HepG2 (cell line): ENCODE measurements at regions not wholly inside any gene's neighbourhood (a gene's known extent, or its start where the extent isn't known, plus 50 kb on each side); places are given as distances from the start of the nearest gene placed in this dataset.

Experiments
- ATAC-seq: fragments of 200-7000 bp; cut with Tn5 transposase; 3 replicates; pipeline ENCODE4 v1.9.1; 2020; ENCODE audit warnings: mild to moderate bottlenecking, moderate library complexity
- BruUV-seq: library from RNA; stranded (reverse); fragments of 400-500 nt; replicated peaks from 2 replicates; lab custom pipeline; 2021; lab: Mats Ljungman, UMichigan
- CTCF ChIA-PET: fragments of 300-600 bp; formaldehyde crosslinking; extraction: SDS; loops from one replicate; lab custom pipeline; 2021; ENCODE audit warnings: low total read pairs, inconsistent platforms, low intra/inter-chr PET ratio; lab: Yijun Ruan, JAX
- POLR2A ChIA-PET: fragments of 350-600 bp; sonication (Branson Sonifier 250); formaldehyde crosslinking; loops from one replicate; lab custom pipeline; 2020; ENCODE audit warnings: antibody characterized with exemption, inconsistent platforms; lab: Yijun Ruan, JAX
- DNase-seq: peaks from one replicate; pipeline ENCODE4 v3.0.0-alpha.2; 2015; ENCODE audit warnings: low spot score
- FAIRE-seq: peaks from 3 replicates; lab custom pipeline; 2011; peaks lifted over from hg19 to GRCh38; lab: Jason Lieb, UNC
- H2AFZ ChIP-seq: one replicate; pipeline ENCODE4 v1.6.1; 2011; ENCODE audit warnings: low read length, inconsistent platforms
- H3K27ac ChIP-seq: fragments of 300-600 bp; 3 replicates; pipeline ENCODE4 v1.8.0; 2011; ENCODE audit warnings: mixed run types, mild to moderate bottlenecking, mixed read lengths, low read length, inconsistent platforms; ENCODE audit not compliant: insufficient read depth; ENCODE audit errors: extremely low read length
- H3K27me3 ChIP-seq, 2 experiments: fragments of 200-600 bp in 1 of 2; 2 replicates in 1 of 2; 3 replicates in 1 of 2; pipeline versions ENCODE4 v1.6.0 to v1.8.0; 2011; ENCODE audit warnings: low read length in 2 of 2, mild to moderate bottlenecking in 2 of 2, moderate library complexity in 2 of 2, inconsistent platforms in 1 of 2; ENCODE audit not compliant: insufficient read depth in 2 of 2, control insufficient read depth in 1 of 2
- H3K36me3 ChIP-seq, 2 experiments: fragments of 200-600 bp in 1 of 2; replicated peaks in 1 of 2; 2 replicates in 1 of 2; 3 replicates in 1 of 2; pipeline versions ENCODE4 v1.5.1 to v1.8.0; 2011; ENCODE audit warnings: low read length in 2 of 2, inconsistent platforms in 1 of 2; ENCODE audit not compliant: insufficient read depth in 2 of 2, control insufficient read depth in 1 of 2
- H3K4me1 ChIP-seq: 2 replicates; pipeline ENCODE4 v1.5.1; 2012; ENCODE audit warnings: low read length, inconsistent platforms; ENCODE audit not compliant: insufficient read depth
- H3K4me2 ChIP-seq: 2 replicates; pipeline ENCODE4 v1.6.0; 2011; ENCODE audit warnings: low read depth, low read length, inconsistent platforms
- H3K4me3 ChIP-seq, 3 experiments: fragments of 200-600 bp in 1 of 3; sonication (generic), shearing (Covaris generic) in 1 of 3; replicated peaks in 1 of 3; 2 replicates each; pipeline ENCODE4 v1.5.1; 2011 to 2016; ENCODE audit warnings: low read length in 3 of 3, inconsistent platforms in 2 of 3, low read depth in 2 of 3, mild to moderate bottlenecking in 2 of 3, control low read depth in 1 of 3, mixed read lengths in 1 of 3; ENCODE audit not compliant: insufficient read depth in 1 of 3
- H3K79me2 ChIP-seq: one replicate; pipeline ENCODE4 v1.6.1; 2011; ENCODE audit warnings: low read length, inconsistent platforms; ENCODE audit not compliant: insufficient read depth
- H3K9ac ChIP-seq: 2 replicates; pipeline ENCODE4 v1.6.0; 2011; ENCODE audit warnings: mild to moderate bottlenecking, low read depth, low read length, inconsistent platforms; ENCODE audit not compliant: insufficient read depth
- H3K9me3 ChIP-seq: 2 replicates; pipeline ENCODE4 v1.5.1; 2012; ENCODE audit warnings: mild to moderate bottlenecking, low read length
- H4K20me1 ChIP-seq: 2 replicates; pipeline ENCODE4 v1.6.0; 2011; ENCODE audit warnings: inconsistent platforms, mild to moderate bottlenecking, low read length, moderate library complexity; ENCODE audit not compliant: insufficient read depth
- BRCA1 ChIP-seq: sonication (generic); formaldehyde crosslinking; IDR thresholded peaks from 2 replicates; pipeline ENCODE4 v1.4.0; 2020; ENCODE audit warnings: missing genetic modification reagents
- RNF2 ChIP-seq: fragments of 450-650 bp; conservative IDR thresholded peaks from 2 replicates; pipeline ENCODE4 v1.6.1; 2016; ENCODE audit warnings: low read depth
- WGBS: methylation state at CpG from one replicate; pipeline ENCODE4 v1.1.6; 2017; ENCODE audit warnings: low lambda C conversion rate; 5-methylcytosine and 5-hydroxymethylcytosine counted together
- in situ Hi-C: cut with HindIII; loops from 2 replicates; pipeline ENCODE4 v1.10.0; 2017; ENCODE audit warnings: low pct_unique_long_range_greater_than_20kb; ENCODE audit not compliant: extremely low pct_ligation_motif_present
- intact Hi-C: fragments of 100-400 bp; cut with micrococcal nuclease; formaldehyde crosslinking; loops from one replicate; pipeline ENCODE4 v1.10.0; 2022; ENCODE audit not compliant: unreplicated experiment
- TF ChIP-seq, protein P1 (sequence below): sonication (generic); formaldehyde crosslinking; IDR thresholded peaks from 2 replicates; pipeline ENCODE4 v1.4.0; 2020; ENCODE audit warnings: missing genetic modification reagents
- TF ChIP-seq, protein P2 (sequence below), 2 experiments: sonication (generic) in 1 of 2; formaldehyde crosslinking in 1 of 2; IDR thresholded peaks; 2 replicates each; pipeline versions ENCODE4 v1.4.0 to v1.6.1; 2018 to 2020; ENCODE audit warnings: missing genetic modification reagents in 2 of 2, borderline replicate concordance in 1 of 2, low read depth in 1 of 2, mild to moderate bottlenecking in 1 of 2, missing biosample characterization in 1 of 2
- TF ChIP-seq, protein P3 (sequence below): sonication (generic); formaldehyde crosslinking; IDR thresholded peaks from 2 replicates; pipeline ENCODE4 v1.4.0; 2020; ENCODE audit warnings: mild to moderate bottlenecking, low read depth, missing genetic modification reagents

DNA sequence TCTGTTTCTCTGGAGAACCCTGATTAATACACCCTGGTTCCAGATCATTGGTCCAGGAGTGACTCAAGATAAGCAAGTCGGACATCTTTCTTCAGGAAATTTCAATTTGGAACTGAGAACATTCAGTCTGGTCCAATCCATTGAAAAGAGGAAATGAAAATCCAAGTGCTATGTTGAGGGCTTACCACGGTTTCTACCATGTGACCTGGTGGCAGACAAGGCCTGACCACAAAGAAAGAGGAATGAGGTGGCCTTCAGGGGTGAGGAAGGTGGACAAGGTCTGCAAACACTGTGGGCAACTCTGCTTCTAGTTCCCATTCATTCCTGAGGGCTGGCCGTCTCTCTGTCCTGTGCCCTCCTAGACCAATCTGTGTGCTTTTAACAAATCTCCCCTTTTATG lies 149.2 kb upstream of the GHITM start:
- no peak overlapping the region for H3K9ac ChIP-seq
- no peak overlapping the region for H2AFZ ChIP-seq
- no peaks in the 10 kb centered on the region for H3K4me1 ChIP-seq
- ATAC-seq, result no peak
- no peaks in the 10 kb centered on the region for H3K79me2 ChIP-seq
- no peak overlapping the region for H3K27ac ChIP-seq
- no TSS peak for BruUV-seq
- DNase-seq, result no peak
- H3K9me3 ChIP-seq, result no peaks in the 10 kb centered on the region
- no peak overlapping the region for H3K4me3 ChIP-seq
- H4K20me1 ChIP-seq, result no peaks in the 10 kb centered on the region
- ChIA-PET CTCF (no interaction called here), POLR2A (no interaction called here)
- intact Hi-C loops (no loop called here), in situ Hi-C loops (no loop called here)
- H3K27me3 ChIP-seq, result no peaks in the 10 kb centered on the region
- H3K36me3 ChIP-seq, result no peaks in the 10 kb centered on the region
- FAIRE-seq, result no peak
- WGBS, result 13% methylated on average over 3 of the region's 3 CpGs
- H3K4me2 ChIP-seq, result no peak overlapping the region
- TF ChIP-seq RNF2 (no peak), BRCA1 (CRISPR knock-in tag) (no peak)
- TF ChIP-seq, protein P1, sequence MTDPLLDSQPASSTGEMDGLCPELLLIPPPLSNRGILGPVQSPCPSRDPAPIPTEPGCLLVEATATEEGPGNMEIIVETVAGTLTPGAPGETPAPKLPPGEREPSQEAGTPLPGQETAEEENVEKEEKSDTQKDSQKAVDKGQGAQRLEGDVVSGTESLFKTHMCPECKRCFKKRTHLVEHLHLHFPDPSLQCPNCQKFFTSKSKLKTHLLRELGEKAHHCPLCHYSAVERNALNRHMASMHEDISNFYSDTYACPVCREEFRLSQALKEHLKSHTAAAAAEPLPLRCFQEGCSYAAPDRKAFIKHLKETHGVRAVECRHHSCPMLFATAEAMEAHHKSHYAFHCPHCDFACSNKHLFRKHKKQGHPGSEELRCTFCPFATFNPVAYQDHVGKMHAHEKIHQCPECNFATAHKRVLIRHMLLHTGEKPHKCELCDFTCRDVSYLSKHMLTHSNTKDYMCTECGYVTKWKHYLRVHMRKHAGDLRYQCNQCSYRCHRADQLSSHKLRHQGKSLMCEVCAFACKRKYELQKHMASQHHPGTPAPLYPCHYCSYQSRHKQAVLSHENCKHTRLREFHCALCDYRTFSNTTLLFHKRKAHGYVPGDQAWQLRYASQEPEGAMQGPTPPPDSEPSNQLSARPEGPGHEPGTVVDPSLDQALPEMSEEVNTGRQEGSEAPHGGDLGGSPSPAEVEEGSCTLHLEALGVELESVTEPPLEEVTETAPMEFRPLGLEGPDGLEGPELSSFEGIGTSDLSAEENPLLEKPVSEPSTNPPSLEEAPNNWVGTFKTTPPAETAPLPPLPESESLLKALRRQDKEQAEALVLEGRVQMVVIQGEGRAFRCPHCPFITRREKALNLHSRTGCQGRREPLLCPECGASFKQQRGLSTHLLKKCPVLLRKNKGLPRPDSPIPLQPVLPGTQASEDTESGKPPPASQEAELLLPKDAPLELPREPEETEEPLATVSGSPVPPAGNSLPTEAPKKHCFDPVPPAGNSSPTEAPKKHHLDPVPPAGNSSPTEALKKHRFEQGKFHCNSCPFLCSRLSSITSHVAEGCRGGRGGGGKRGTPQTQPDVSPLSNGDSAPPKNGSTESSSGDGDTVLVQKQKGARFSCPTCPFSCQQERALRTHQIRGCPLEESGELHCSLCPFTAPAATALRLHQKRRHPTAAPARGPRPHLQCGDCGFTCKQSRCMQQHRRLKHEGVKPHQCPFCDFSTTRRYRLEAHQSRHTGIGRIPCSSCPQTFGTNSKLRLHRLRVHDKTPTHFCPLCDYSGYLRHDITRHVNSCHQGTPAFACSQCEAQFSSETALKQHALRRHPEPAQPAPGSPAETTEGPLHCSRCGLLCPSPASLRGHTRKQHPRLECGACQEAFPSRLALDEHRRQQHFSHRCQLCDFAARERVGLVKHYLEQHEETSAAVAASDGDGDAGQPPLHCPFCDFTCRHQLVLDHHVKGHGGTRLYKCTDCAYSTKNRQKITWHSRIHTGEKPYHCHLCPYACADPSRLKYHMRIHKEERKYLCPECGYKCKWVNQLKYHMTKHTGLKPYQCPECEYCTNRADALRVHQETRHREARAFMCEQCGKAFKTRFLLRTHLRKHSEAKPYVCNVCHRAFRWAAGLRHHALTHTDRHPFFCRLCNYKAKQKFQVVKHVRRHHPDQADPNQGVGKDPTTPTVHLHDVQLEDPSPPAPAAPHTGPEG (CRISPR knock-in tag), result no peak
- TF ChIP-seq, protein P2, sequence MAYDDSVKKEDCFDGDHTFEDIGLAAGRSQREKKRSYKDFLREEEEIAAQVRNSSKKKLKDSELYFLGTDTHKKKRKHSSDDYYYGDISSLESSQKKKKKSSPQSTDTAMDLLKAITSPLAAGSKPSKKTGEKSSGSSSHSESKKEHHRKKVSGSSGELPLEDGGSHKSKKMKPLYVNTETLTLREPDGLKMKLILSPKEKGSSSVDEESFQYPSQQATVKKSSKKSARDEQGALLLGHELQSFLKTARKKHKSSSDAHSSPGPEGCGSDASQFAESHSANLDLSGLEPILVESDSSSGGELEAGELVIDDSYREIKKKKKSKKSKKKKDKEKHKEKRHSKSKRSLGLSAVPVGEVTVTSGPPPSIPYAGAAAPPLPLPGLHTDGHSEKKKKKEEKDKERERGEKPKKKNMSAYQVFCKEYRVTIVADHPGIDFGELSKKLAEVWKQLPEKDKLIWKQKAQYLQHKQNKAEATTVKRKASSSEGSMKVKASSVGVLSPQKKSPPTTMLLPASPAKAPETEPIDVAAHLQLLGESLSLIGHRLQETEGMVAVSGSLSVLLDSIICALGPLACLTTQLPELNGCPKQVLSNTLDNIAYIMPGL (CRISPR knock-in tag; IDR thresholded peaks at IDR 0.05; ENCODE audit: borderline replicate concordance in 1 of 2, low read depth in 1 of 2), result no peak
- TF ChIP-seq, protein P3, sequence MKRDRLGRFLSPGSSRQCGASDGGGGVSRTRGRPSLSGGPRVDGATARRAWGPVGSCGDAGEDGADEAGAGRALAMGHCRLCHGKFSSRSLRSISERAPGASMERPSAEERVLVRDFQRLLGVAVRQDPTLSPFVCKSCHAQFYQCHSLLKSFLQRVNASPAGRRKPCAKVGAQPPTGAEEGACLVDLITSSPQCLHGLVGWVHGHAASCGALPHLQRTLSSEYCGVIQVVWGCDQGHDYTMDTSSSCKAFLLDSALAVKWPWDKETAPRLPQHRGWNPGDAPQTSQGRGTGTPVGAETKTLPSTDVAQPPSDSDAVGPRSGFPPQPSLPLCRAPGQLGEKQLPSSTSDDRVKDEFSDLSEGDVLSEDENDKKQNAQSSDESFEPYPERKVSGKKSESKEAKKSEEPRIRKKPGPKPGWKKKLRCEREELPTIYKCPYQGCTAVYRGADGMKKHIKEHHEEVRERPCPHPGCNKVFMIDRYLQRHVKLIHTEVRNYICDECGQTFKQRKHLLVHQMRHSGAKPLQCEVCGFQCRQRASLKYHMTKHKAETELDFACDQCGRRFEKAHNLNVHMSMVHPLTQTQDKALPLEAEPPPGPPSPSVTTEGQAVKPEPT, result no peak
